ENCODE measurements at regions not wholly inside any gene's neighbourhood (a gene's known extent, or its start where the extent isn't known, plus 50 kb on each side); places are given as distances from the start of the nearest gene placed in this dataset.

GRCh38 chr2:104481341-104481740 is 372.6 kb upstream of the POU3F3 start:
- Histone ChIP-seq H3K4me3 (replicated peaks; ENCODE audit: insufficient read depth, low read length) (no peak overlapping the region), H3K27me3 (ENCODE audit: insufficient read depth, poor library complexity, severe bottlenecking) (no peaks in the 10 kb centered on the region), H3K27ac (replicated peaks) (no peak overlapping the region)
- TF ChIP-seq POLR2AphosphoS5 (IDR thresholded peaks at IDR 0.05; ENCODE audit: low read depth) = no peak
- no peak for TF ChIP-seq REST (IDR thresholded peaks at IDR 0.05; ENCODE audit: insufficient replicate concordance, low read depth)
- no peak for TF ChIP-seq GABPA (IDR thresholded peaks at IDR 0.05; ENCODE audit: low read depth)
- TF ChIP-seq CTCF (IDR thresholded peaks at IDR 0.05; ENCODE audit: insufficient read depth, low read length) = no peak
- no peak for TF ChIP-seq SPI1 (IDR thresholded peaks at IDR 0.05; ENCODE audit: borderline replicate concordance, low read depth)
- DNase-seq (ENCODE audit: low read depth in 1 of 2, low spot score in 1 of 2) = no peak

- Histone ChIP-seq H3K27me3 (ENCODE audit: insufficient read depth, poor library complexity, severe bottlenecking) (peaks cover 6% of the 10 kb centered on the region), H3K27ac (replicated peaks) (no peak overlapping the region), H3K4me3 (replicated peaks; ENCODE audit: insufficient read depth, low read length) (no peak overlapping the region)
- TF ChIP-seq CTCF (IDR thresholded peaks at IDR 0.05; ENCODE audit: insufficient read depth, low read length) = no peak
- TF ChIP-seq POLR2AphosphoS5 (IDR thresholded peaks at IDR 0.05; ENCODE audit: low read depth) = no peak
- TF ChIP-seq SPI1 (IDR thresholded peaks at IDR 0.05; ENCODE audit: borderline replicate concordance, low read depth) = no peak
- TF ChIP-seq GABPA (IDR thresholded peaks at IDR 0.05; ENCODE audit: low read depth) = no peak
- TF ChIP-seq REST (IDR thresholded peaks at IDR 0.05; ENCODE audit: insufficient replicate concordance, low read depth) = no peak
- DNase-seq (ENCODE audit: low read depth in 1 of 2, low spot score in 1 of 2) = no peak
Measured at GRCh38 chr2:104487366-104487765, 366.5 kb upstream of the POU3F3 start.

- no peak for TF ChIP-seq POLR2AphosphoS5 (IDR thresholded peaks at IDR 0.05; ENCODE audit: low read depth)
- no peak for TF ChIP-seq REST (IDR thresholded peaks at IDR 0.05; ENCODE audit: insufficient replicate concordance, low read depth)
- TF ChIP-seq SPI1 (IDR thresholded peaks at IDR 0.05; ENCODE audit: borderline replicate concordance, low read depth) = no peak
- no peak for TF ChIP-seq CTCF (IDR thresholded peaks at IDR 0.05; ENCODE audit: insufficient read depth, low read length)
- TF ChIP-seq GABPA (IDR thresholded peaks at IDR 0.05; ENCODE audit: low read depth) = no peak
- H3K4me3 ChIP-seq (replicated peaks; ENCODE audit: insufficient read depth, low read length) = no peak overlapping the region
- H3K27me3 ChIP-seq (ENCODE audit: insufficient read depth, poor library complexity, severe bottlenecking) = no peaks in the 10 kb centered on the region
- no peak overlapping the region for H3K27ac ChIP-seq (replicated peaks)
- no peak for DNase-seq (ENCODE audit: low read depth in 1 of 2, low spot score in 1 of 2)
Measured at GRCh38 chr2:104493698-104494097, 360.2 kb upstream of the POU3F3 start.

Measured in HL-60 (cell line).